Vagina (tissue), 2 donors: ENCODE measurements at regions not wholly inside any gene's neighbourhood (a gene's known extent, or its start where the extent isn't known, plus 50 kb on each side); places are given as distances from the start of the nearest gene placed in this dataset.

ENCODE experiments used
- DNase-seq, 2 donors: peaks; one replicate each; pipeline ENCODE4 v3.0.0-alpha.2; 2017; ENCODE audit errors: extremely low spot score in 2 of 2
- H3K27ac ChIP-seq: fragments of 200-600 bp; sonication (generic); one replicate; pipeline ENCODE4 v1.5.1; 2019
- H3K27me3 ChIP-seq: fragments of 200-600 bp; sonication (generic); one replicate; pipeline ENCODE4 v1.5.1; 2019
- H3K36me3 ChIP-seq, 2 donors: fragments of 200-600 bp; sonication (generic); one replicate each; pipeline ENCODE4 v1.5.1; 2017 to 2019
- H3K4me1 ChIP-seq: fragments of 200-600 bp; sonication (generic); one replicate; pipeline ENCODE4 v1.5.1; 2019
- H3K4me3 ChIP-seq, 2 donors: fragments of 200-600 bp; sonication (generic); 1 replicate in 1 of 2; 2 replicates in 1 of 2; pipeline ENCODE4 v1.5.1; 2016 to 2019
- H3K9me3 ChIP-seq: fragments of 200-600 bp; sonication (generic); one replicate; pipeline ENCODE4 v1.5.1; 2019
- CTCF ChIP-seq, 3 experiments: fragments of 450-650 bp in 2 of 3; fragments of 200-600 bp in 1 of 3; sonication (generic) in 1 of 3; IDR thresholded peaks; one replicate each; pipeline ENCODE4 v1.5.1; 2017 to 2019; ENCODE audit warnings: antibody characterized with exemption in 3 of 3, mild to moderate bottlenecking in 2 of 3, moderate library complexity in 2 of 3
- POLR2A ChIP-seq, 2 donors: fragments of 450-650 bp; IDR thresholded peaks; one replicate each; pipeline ENCODE4 v1.6.1; 2017; ENCODE audit warnings: antibody characterized with exemption in 2 of 2, mild to moderate bottlenecking in 2 of 2, moderate library complexity in 2 of 2
- POLR2AphosphoS5 ChIP-seq, 2 donors: sonication (generic); formaldehyde crosslinking; IDR thresholded peaks; one replicate each; pipeline ENCODE4 v1.9.0; 2017; ENCODE audit warnings: antibody characterized with exemption in 2 of 2, mild to moderate bottlenecking in 2 of 2, low read depth in 1 of 2; ENCODE audit not compliant: insufficient read depth in 1 of 2
- intact Hi-C: fragments of 100-400 bp; cut with DNase I; formaldehyde crosslinking; loops from one replicate; pipeline ENCODE4 v1.15.1; 2023

- Histone ChIP-seq H3K27me3 (no peaks in the 10 kb centered on the region), H3K9me3 (no peaks in the 10 kb centered on the region), H3K4me3 (no peak overlapping the region), H3K4me1 (no peaks in the 10 kb centered on the region), H3K27ac (no peak overlapping the region), H3K36me3 (no peaks in the 10 kb centered on the region)
- intact Hi-C loops: no loop called here
- TF ChIP-seq POLR2AphosphoS5 (IDR thresholded peaks at IDR 0.05; ENCODE audit: insufficient read depth in 1 of 2, low read depth in 1 of 2): no peak
- no peak for TF ChIP-seq CTCF (IDR thresholded peaks at IDR 0.05)
- TF ChIP-seq POLR2A (IDR thresholded peaks at IDR 0.05): no peak
- DNase-seq: no peak
Observed at GRCh38 chr2:59084326-59084725, 843.2 kb upstream of the FANCL start.

- no peak for TF ChIP-seq CTCF (IDR thresholded peaks at IDR 0.05)
- Histone ChIP-seq H3K27ac (no peak overlapping the region), H3K4me1 (no peaks in the 10 kb centered on the region), H3K9me3 (no peaks in the 10 kb centered on the region), H3K4me3 (no peak overlapping the region), H3K36me3 (no peaks in the 10 kb centered on the region), H3K27me3 (no peaks in the 10 kb centered on the region)
- intact Hi-C loops: no loop called here
- no peak for DNase-seq
Observed at GRCh38 chr2:59083075-59083828, 842.1 kb upstream of the FANCL start.

GRCh38 chr2:59082657-59083056 lies 841.5 kb upstream of the FANCL start:
- Histone ChIP-seq H3K4me1 (no peaks in the 10 kb centered on the region), H3K27me3 (no peaks in the 10 kb centered on the region), H3K4me3 (no peak overlapping the region), H3K36me3 (no peaks in the 10 kb centered on the region), H3K27ac (no peak overlapping the region), H3K9me3 (no peaks in the 10 kb centered on the region)
- intact Hi-C loops: no loop called here
- TF ChIP-seq POLR2A (IDR thresholded peaks at IDR 0.05): no peak
- TF ChIP-seq POLR2AphosphoS5 (IDR thresholded peaks at IDR 0.05; ENCODE audit: insufficient read depth in 1 of 2, low read depth in 1 of 2): no peak
- no peak for TF ChIP-seq CTCF (IDR thresholded peaks at IDR 0.05)
- DNase-seq: no peak

- intact Hi-C loops: no loop called here
- no peak overlapping the region for H3K27ac ChIP-seq
- no peak for DNase-seq
- H3K4me3 ChIP-seq: no peak overlapping the region
- TF ChIP-seq CTCF (IDR thresholded peaks at IDR 0.05) (no peak), POLR2A (IDR thresholded peaks at IDR 0.05) (no peak), POLR2AphosphoS5 (IDR thresholded peaks at IDR 0.05; ENCODE audit: insufficient read depth in 1 of 2, low read depth in 1 of 2) (no peak)
- no peaks in the 10 kb centered on the region for H3K36me3 ChIP-seq
- H3K4me1 ChIP-seq: no peaks in the 10 kb centered on the region
- H3K9me3 ChIP-seq: no peaks in the 10 kb centered on the region
- H3K27me3 ChIP-seq: no peaks in the 10 kb centered on the region
Observed at GRCh38 chr2:59080451-59081181, 839.5 kb upstream of the FANCL start.

- intact Hi-C loops: no loop called here
- TF ChIP-seq POLR2A (IDR thresholded peaks at IDR 0.05) (no peak), CTCF (IDR thresholded peaks at IDR 0.05) (no peak), POLR2AphosphoS5 (IDR thresholded peaks at IDR 0.05; ENCODE audit: insufficient read depth in 1 of 2, low read depth in 1 of 2) (no peak)
- no peaks in the 10 kb centered on the region for H3K27me3 ChIP-seq
- H3K27ac ChIP-seq: no peak overlapping the region
- H3K4me3 ChIP-seq: no peak overlapping the region
- no peak for DNase-seq
- H3K4me1 ChIP-seq: no peaks in the 10 kb centered on the region
- H3K9me3 ChIP-seq: no peaks in the 10 kb centered on the region
- no peaks in the 10 kb centered on the region for H3K36me3 ChIP-seq
Observed at GRCh38 chr2:59077981-59078531, 836.9 kb upstream of the FANCL start.
